MM.1S (cell line): ENCODE measurements at regions not wholly inside any gene's neighbourhood (a gene's known extent, or its start where the extent isn't known, plus 50 kb on each side); places are given as distances from the start of the nearest gene placed in this dataset.

Source experiments
- CTCF ChIP-seq: fragments of 300-600 bp; sonication (generic); IDR thresholded peaks from 2 replicates; pipeline ENCODE4 v1.5.1; 2016; ENCODE audit warnings: antibody characterized with exemption, low read length, mixed read lengths
- EZH2 ChIP-seq: fragments of 300-600 bp; sonication (generic); optimal IDR thresholded peaks from 2 replicates; pipeline ENCODE3; 2017; ENCODE audit warnings: low read depth, mild to moderate bottlenecking, antibody characterized with exemption, low read length, mixed read lengths
- EZH2phosphoT487 ChIP-seq: fragments of 300-600 bp; sonication (generic); IDR thresholded peaks from 2 replicates; pipeline ENCODE4 v1.6.1; 2018; ENCODE audit warnings: antibody characterized with exemption, low read length

- TF ChIP-seq CTCF (no peak), EZH2 (no peak), EZH2phosphoT487 (no peak)
Observed at GRCh38 chr13:90375851-90376250, 971.6 kb upstream of the MIR17HG start.
